ENCODE measurements at regions not wholly inside any gene's neighbourhood (a gene's known extent, or its start where the extent isn't known, plus 50 kb on each side); places are given as distances from the start of the nearest gene placed in this dataset.
"Not testable (repeated sequence)": the region's sequence is repeated elsewhere in the genome, so short reads cannot be mapped to it uniquely, and the experiment has no call there.

DNA sequence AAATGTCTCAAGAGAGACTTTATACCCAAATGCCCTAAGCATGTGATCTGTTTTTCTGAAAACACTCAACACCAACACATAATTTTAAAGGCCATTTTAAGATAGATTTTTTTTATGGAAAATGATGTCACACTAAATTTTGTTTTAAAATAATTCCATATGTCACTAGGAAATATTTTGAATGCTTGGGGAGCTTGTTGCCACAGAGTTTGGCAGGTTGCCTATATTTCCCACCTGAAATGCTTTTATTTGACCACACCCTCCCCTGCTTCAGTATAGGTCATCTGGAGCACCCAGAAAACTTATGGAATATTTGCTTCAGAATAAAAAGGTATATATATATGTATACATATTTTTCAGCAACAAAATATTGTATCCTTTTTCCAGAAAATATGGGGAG is 180.0 kb upstream of the ANK3 start:
- no peak for DNase-seq (ENCODE audit: low read depth, low spot score)

DNA sequence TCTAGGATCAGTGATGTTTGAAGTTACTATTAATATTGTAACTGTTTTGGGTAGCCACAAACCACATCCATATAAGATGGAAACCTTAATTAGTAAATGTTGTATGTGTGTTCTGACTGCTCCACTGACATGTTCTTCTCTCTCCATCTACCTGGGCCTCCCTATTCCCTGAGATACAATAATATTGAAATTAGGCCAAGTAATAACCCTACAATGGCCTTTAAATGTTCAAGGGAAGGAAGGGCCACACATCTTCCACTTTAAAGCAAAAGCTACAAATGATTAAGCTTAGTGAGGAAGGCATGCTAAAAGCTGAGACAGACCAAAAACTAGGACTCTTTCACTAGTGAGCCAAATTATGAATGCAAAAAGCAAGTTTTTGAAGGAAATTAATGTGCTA is 176.4 kb upstream of the ANK3 start:
- no peak for DNase-seq (ENCODE audit: low read depth, low spot score)

DNA sequence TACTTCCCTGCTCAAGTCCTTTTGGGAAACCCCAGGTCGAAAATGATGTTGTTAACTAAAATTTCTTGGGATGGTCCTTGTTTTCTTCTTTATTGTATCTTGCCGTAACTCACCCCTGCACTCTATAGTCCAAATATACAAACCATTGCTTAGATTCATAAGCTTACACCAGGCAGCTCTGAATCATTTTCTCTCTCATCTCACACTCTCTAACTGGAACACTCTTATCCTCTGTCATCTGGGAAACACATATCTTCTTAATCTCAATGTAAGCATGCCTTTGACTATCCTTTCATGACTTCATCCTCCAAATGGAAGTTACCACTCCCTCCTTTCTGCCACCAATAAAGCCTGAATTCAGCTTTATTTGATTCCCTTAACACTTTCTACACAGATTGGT is 175.8 kb upstream of the ANK3 start:
- DNase-seq (ENCODE audit: low read depth, low spot score), result no peak

DNA sequence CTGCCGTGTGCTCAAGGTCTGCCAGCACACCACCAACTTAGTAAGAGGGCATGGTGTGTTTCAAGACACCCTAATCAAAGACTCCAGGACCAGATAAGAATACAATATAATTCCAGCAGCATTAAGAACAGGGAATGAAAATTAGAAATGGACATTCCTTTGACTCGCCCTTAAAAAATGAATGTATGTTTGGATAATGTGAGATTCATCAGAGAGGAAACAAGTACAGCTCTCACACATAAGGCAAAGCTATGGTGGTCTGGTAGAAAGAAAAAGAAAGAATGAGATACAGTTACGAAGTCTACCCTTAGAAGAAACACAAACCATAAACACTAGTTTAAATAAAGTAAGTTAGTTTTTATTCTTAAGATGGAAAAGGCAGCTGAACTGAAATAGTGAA is 174.8 kb upstream of the ANK3 start:
- DNase-seq (ENCODE audit: low read depth, low spot score), result no peak

DNA sequence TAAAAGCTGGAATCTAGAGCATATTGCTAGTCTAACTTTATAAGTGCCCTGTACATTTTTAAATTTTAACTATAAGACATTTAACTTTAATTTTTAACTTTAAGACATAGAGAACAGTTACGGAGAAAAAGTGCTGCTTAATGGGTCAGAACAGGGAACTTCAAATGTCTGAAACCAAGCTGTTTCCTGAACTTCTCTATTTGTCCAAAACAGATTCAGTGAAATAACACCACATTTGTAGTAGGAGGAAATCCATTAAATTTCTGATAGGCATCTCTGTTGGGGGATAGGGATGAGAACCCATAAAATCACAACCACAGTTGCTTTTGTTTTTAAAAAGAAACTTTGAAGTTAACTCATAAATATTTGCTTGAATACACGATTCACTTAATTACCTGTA is 170.8 kb upstream of the ANK3 start:
- DNase-seq (ENCODE audit: low read depth, low spot score), result no peak

DNA sequence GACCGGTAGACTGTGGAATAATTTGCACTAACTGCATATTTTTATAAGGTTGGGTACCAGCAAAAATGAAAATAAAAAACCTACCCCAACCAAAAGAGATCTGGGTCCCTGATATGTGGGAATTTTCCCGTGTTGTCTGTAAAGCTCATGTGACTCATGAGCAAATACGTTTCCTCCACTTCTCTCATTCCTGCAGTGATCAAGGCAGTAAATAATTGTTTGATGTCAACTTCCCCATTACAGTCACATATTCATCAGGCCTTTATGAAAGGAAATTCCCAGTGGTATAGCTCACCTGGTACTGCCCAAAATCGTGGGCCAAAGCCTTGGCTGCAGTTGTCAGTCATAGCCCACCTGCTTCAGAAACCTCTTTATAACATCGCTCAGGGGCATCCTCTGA is 166.0 kb upstream of the ANK3 start:
- no peak for DNase-seq (ENCODE audit: low read depth, low spot score)

DNA sequence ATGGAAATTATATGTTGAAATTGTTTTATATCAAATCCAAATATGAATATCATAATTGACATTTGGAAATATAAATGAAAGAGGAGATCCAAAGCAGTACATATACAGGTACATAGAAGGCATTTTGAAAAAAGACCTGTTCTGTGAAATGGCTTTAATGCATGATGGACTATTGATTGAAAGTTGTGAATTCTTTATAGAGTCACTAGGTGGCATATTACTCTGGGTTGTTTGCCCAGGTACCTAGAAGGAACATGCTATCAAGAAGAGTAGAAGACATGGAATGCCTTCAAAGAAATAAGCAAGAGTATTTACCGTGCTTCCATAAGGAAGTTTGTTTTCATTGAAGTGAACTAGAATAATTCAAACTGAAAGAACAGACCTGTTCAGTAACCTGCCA is 160.0 kb upstream of the ANK3 start:
- no peak for DNase-seq (ENCODE audit: low read depth, low spot score)

DNA sequence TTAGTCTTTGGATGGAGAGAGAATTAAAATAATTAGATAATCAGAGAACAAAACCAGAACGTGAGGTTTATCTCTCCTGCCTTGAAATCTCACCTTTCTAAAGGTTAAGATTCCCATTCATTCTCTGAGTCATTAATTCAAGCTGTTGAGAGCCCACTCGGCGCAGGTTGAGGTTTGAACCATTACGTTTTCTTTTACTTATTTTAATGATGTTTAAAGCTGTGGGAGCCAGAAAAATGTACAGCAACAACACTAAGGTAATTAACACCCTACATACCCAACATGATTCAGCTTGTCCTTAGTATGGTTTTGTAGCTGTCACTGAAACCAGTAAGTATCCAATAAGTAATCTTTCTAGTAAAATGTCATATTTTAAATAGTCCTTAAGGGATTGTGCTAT is 153.0 kb upstream of the ANK3 start:
- DNase-seq (ENCODE audit: low read depth, low spot score), result no peak

DNA sequence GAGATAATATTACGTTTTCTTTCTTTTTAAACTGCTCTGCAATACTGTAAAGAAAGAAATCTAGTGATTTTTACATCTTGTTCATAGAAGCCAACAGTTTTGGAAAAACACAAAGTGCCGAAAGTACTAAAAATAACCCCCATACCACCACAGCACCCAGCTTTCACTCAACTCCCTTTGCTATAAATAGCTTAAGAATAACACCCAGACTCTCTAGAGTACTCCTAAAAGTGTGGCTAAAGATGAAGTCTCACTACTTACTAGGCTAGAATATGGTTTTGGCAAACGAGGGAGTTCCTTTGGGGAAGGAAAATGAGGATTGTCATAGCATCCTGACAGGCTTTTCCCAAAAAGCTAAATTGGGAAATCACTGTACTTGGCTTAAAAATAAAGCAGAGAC is 151.8 kb upstream of the ANK3 start:
- no peak for DNase-seq (ENCODE audit: low read depth, low spot score)

DNA sequence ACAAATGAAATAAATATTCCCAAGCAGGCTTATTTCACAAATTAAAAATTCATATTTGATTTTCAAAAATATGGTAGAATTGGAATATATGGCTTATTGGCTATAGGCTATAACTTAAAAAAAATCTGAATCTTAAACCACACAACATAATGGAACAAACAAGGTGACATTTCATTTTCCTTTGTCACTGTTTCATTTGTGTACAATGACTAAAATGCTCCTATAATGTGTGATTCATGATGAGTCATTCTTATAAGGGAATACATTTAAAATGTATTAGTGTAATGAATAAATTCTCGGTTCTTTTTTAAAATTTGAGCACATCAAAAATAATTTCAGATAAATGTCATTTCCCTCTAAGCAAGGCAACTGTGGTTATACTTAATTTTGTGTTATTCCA is 148.0 kb upstream of the ANK3 start:
- no peak for DNase-seq (ENCODE audit: low read depth, low spot score)

DNA sequence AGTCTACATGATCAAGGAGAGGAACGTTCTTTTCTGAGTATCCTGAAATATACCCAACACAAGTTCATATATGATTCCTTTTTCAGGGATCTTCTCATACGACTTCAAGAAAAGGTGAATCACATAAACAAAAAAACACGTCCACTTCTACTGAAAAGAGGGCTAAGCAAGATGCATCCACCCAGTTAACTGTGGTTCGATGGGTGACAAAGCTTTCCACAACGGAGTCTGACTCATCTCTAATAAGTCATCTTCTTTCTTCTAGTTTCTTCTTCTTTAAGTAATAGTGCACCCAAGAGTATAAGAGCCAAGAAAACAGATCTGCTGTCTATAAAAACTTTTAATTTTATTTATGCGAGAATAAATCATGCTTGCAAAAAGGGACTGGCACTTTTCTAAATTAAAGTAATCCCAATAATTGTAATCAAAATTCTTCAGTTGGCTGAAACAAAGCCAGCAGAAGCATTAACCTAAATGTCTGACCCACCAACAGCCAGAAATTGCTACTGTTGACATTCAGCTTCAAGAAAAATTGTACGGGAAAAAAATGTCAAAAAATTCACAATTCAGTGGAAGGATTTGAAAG is 146.9 kb upstream of the ANK3 start:
- DNase-seq (ENCODE audit: low read depth, low spot score), result no peak

DNA sequence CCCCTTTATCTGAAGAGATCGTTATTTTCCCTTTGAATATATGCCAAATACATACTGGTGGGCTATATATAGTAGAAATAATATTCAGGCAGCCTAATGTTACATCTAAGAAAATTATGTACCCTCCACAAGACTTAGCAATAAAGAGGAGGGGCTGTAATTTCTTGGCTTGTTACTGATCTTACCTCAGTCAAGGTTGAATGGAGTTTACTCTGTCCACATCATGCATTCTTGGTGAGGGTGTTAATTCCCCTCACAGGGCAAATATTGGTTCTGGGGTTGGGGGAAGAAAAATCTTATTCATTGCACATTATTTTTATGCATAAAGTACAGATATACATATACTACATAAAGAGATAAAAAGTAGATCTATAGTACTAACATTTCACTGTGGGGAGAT is 145.8 kb upstream of the ANK3 start:
- no peak for DNase-seq (ENCODE audit: low read depth, low spot score)

DNA sequence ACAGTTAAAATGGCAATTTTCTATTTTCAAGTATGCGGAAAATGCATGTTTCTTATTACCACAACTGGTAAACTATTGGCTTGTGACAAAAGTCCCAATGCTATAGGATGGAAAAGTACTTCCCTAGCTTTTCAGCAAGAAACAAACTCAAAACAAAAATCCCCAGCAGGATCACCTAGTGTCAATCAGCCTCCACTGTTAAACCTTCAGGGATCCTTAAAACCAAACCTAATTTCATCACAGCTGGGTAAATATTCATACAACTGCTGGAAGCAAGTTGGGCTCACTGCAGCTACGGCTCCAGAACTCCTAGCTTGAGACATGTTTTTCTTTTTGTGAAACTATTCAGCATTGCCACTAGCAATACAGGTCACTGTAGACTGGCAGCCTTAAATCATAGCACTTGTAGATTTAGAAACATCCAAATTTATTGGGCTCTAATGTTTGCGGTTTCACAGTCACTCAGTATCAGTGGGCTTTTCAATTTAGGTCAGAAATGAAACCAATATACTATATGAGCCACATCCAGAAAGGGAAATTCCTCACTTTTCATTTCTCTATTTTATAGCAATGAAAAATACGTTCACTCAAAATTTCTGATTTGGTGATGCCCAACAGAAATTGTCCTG is 145.2 kb upstream of the ANK3 start:
- DNase-seq (ENCODE audit: low read depth, low spot score), result no peak

DNA sequence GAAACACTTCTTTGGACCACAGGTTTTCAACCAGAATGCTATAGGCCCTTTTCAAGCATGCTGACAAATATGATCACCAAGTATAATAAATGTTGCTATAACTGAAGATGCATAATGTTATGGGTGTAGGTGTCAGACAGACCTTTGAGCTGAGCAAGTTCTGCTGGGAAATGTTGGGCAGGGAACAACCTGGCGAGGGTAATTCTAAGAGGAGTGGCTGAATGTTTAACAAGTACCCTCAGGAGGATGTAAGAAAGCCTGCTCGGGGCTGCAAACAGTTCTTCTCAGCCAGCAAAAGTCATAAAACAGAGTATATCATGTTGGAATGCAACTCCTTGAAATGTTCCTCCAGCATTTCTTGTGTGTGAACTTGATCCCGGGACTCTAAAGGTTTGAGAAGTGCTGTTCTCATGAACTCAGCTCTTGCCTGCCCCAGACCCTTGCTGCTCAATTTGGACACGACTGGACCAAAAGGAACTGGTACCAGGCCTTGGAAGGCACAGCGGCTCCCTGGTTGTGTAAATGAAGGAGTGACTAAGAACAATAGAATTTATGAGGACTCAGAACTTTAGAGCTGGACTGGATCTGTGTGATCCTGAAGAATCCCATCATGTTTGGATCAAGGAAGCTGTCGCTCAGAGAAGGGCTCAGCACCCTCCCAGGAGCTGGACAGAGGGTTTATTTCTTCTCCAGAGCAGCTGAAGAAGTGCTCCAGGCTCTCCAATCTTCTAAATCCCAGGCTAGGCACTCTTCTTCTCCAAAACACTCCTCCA is 143.2 kb upstream of the ANK3 start:
- DNase-seq (ENCODE audit: low read depth, low spot score), result no peak

DNA sequence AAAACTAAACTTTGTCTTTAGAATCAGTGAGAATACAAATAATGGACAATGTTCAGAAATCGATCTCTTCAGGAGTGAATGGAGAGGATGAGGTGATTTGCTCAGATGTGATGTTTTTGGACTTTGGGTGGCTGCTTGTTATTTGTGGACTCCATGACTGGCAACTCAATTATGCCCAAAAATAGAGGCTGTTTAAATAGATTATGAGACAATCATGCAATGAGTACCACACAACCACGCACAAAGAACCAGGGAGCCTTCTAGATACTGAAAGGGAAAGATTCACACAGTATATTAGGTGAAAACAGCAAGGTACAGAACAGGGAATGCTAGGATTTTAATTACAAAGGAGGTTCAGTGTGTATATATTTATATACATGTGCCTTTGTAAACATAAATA is 141.3 kb upstream of the ANK3 start:
- no peak for DNase-seq (ENCODE audit: low read depth, low spot score)

DNA sequence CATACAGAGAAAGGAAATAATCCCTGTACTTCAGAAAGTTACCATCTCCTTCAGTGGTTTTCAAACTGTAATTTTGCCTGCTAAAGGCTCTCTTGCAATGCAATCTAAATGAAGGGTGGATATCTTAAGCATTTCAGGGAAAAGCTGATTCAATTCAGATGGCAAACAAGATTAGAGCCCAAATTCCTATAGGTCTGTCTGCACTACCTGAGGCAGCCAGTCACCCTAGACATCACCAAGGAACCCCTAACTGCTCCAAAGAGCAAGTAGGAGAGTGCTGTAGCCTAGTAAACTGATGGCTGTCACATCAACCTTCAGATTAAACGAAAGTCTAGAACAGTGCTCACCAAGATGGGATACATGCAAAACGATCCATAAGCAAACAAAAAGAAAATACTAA is 138.0 kb upstream of the ANK3 start:
- DNase-seq (ENCODE audit: low read depth, low spot score), result no peak

DNA sequence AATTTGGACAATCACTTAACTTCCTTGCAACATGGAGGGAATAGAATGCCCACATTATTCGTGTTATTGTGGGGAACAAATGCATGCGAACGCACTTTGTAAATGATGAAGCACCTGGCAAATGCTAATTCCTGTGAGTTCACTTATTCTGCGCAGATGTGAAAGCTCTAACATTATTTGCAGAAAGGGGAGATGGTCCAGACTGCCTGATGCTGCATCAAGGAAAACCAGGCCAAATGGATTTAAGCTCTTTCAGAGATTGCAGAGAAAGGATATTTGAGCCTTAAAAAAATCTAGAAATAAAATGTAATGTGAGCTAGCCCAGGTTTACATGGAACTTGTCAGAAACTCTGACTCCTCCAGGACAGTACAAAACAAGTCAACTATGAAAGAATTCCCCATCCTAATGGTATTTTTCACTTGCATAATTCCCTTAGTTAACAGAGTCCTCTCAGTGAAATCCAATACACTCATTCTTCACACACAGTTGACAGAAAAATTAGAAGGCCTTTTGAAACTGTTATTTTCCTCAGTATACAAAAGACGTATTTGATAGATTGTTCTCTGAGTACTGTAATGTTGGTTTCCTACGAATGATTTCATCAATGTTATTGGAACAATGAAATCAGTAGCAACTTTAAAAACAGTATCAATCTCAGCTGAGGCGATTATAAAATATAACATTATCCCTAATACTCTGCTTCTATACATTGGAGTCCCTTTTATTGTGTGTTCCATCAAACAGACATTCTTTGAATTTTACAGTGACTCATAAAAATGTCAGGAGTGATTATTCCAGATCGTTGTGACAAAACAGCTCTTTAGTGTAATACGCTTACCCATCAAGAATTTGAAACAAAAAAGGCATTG is 136.3 kb upstream of the ANK3 start:
- no peak for DNase-seq (ENCODE audit: low read depth, low spot score)

DNA sequence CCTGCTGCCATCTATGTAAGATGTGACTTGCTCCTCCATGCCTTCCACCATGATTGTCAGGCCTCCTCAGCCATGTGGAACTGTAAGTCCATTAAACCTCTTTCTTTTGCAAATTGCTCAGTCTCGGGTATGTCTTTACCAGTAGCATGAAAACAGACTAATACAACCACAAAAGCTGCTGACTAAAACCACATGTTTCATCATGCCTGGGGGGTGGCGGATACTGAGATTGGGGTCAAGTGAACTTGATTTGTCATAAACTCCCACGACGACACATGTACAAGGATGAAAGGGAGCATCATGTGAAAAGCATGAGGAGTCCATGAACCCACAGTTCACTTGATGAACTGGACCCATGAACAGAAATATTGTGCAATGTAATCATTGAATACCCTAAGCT is 134.9 kb upstream of the ANK3 start:
- DNase-seq (ENCODE audit: low read depth, low spot score), result no peak

DNA sequence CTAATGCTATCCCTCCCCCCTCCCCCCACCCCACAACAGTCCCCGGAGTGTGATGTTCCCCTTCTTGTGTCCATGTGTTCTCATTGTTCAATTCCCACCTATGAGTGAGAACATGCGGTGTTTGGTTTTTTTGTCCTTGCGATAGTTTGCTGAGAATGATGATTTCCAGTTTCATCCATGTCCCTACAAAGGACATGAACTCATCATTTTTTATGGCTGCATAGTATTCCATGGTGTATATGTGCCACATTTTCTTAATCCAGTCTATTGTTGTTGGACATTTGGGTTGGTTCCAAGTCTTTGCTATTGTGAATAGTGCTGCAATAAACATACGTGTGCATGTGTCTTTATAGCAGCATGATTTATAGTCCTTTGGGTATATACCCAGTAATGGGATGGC is 133.7 kb upstream of the ANK3 start:
- not testable (repeated sequence) for DNase-seq (ENCODE audit: low read depth, low spot score)

DNA sequence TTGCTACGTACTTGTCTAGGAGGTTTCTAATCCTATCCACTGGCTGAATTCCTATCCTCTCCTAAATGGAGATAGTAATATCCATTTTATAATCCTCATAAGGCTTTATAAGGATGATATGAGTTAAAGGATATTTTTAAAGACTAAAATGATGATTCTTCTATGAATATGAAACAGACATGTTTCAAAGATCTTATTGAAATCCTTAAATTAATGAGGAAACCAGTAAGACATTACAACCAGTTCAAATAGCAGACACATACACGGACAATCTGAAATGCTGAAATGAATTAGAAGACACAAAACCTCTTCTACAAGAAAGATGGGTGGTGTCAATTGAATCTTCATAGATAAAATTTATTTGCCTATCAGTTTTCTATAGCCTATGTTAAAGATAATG is 132.9 kb upstream of the ANK3 start:
- DNase-seq (ENCODE audit: low read depth, low spot score), result no peak

DNA sequence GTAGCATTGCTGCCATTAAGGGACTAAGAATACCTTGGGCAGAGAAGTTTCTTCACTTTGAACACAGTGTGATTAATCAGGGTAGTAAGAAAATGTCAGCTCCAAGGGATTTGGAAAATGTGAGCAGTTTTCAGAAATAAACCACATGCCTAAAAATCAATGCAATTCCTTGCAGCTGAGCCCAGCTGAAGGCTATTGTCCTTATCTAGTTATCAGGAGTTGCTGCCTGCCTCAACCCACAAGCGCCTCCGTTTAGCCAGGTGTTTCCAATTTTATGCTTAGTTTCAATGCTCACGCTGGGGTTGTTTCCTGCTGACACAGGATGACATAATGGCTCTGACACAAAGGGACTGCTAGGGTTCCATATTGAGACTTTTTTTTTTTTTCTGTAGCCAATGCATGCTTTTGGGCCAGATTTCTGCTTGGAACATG is 132.3 kb upstream of the ANK3 start:
- peak; percentile 5 for DNase-seq (ENCODE audit: low read depth, low spot score)

DNA sequence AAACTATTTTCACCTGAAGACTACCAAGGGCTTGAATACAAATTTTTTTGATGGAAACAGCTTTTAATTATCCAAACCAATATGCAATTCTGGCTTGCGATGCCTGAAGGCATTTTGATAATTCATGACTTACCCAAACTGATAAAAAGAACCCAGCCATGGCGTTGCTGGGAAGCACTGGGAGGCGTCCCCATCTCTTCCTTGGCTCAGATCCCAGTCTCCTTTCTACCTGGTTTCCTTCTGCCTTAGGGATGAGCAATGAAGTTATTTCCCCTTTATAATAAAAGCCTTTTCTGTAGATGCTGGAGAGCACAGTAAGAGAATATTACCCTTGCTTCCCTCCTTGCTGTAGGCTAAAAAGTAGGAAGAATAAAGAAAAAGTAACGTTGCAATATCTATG is 129.1 kb upstream of the ANK3 start:
- DNase-seq (ENCODE audit: low read depth, low spot score), result no peak

Measured in ELF-1 (cell line).